Epithelial cell of proximal tubule (primary cell): ENCODE measurements at regions not wholly inside any gene's neighbourhood (a gene's known extent, or its start where the extent isn't known, plus 50 kb on each side); places are given as distances from the start of the nearest gene placed in this dataset.

Experiments used
- DNase-seq: peaks from one replicate; pipeline ENCODE4 v3.0.0-alpha.2; 2011; ENCODE audit warnings: low read depth
- H3K4me3 ChIP-seq: 2 replicates; pipeline ENCODE4 v1.5.1; 2011; ENCODE audit warnings: low read depth, mild to moderate bottlenecking, low read length
- TF ChIP-seq, protein P1 (sequence below): conservative IDR thresholded peaks from 2 replicates; pipeline ENCODE4 v1.5.1; 2012; ENCODE audit warnings: low read depth, mild to moderate bottlenecking, low read length

DNA sequence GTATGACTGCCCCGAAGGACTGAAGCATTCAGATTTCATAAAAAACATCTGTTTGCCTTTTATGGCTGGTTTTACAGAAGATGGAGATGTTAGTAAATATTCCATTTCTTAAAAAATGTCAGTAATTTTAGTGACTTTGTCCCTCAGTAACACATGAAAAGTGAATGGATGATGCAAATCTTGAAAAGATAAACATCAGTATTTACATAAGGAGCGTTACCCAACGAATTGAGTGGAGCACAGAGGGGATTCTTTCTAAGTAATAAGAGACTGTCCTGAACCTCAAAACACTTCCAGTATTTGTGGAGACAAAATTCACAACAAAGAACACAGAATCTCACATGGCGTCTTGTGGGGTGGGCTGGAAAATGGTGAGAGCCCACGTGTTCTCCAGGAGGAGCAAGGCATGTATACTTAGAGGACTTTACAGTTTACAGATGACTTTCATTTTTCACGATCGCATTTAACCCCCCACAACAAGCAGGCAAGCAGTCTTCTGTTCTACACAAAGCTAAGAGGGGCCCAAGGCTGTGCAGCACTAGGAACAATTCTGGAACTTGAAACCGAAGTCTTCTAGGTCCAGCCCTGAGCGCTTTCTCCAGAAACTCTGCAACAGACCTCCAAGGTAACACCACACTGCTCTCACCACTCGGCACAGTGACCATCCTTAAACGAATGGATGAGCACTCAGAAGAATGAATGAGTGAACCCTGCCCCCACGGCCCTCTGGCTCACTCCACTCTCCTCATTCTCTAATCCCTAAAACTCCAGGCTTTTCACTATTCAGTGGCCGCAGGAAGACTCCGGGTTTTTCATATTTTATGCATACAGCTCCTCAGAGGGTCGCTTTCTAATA is 709.8 kb downstream of the UQCRFS1 start:
- TF ChIP-seq, protein P1, sequence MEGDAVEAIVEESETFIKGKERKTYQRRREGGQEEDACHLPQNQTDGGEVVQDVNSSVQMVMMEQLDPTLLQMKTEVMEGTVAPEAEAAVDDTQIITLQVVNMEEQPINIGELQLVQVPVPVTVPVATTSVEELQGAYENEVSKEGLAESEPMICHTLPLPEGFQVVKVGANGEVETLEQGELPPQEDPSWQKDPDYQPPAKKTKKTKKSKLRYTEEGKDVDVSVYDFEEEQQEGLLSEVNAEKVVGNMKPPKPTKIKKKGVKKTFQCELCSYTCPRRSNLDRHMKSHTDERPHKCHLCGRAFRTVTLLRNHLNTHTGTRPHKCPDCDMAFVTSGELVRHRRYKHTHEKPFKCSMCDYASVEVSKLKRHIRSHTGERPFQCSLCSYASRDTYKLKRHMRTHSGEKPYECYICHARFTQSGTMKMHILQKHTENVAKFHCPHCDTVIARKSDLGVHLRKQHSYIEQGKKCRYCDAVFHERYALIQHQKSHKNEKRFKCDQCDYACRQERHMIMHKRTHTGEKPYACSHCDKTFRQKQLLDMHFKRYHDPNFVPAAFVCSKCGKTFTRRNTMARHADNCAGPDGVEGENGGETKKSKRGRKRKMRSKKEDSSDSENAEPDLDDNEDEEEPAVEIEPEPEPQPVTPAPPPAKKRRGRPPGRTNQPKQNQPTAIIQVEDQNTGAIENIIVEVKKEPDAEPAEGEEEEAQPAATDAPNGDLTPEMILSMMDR: no peak
- H3K4me3 ChIP-seq: no peak overlapping the region
- no peak for DNase-seq

DNA sequence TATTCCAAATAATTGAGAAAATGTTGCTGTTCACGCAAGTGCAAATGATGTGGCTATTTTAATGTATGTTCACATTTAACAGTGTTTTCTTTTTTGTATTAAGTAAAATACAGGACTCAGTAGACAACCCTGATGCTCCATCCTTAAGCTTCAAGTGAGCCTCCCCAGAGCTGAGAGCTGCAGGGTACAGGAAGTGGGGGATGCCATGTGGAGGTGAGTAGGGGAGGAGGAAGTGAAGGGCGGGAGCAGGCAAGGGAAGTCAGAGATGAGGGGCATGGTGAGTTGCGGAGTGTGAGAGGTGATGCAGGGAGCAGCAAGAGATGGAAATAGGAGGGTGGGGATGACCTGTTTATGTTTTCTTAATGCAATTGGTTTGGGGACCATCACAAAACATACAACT is 711.0 kb downstream of the UQCRFS1 start:
- TF ChIP-seq, protein P1: no peak
- DNase-seq: no peak
- H3K4me3 ChIP-seq: no peak overlapping the region

DNA sequence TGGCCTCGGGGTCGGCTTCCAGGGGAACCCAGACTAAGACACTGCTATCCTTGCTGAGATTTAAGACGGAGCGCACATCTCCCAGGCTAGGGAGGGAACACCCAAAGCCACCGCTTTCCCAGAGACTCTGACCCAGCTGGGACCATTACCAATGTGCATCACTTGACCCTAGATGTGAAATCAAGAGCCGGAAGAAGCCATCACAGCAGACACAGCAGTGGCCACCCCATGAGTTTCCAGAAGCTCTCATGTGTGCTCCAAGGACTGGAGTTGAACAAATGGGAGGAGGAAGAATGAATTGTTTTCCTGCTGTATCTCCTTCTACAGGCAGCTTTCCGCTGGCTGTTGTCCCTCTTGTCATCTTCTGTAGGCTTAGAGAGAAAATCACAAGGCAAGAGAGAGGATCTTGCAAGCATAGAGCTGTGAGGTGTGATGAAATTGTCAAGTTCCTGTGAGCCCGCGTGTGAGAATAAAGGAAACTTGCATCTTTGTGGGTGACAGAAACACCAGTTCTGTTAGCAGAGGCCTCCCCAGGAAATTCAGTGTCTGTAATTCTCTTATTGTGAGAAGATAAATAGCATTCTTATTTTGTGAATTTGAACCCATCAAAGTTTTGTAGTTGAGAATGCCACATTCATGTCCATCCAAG is 711.8 kb downstream of the UQCRFS1 start:
- TF ChIP-seq, protein P1: no peak

DNA sequence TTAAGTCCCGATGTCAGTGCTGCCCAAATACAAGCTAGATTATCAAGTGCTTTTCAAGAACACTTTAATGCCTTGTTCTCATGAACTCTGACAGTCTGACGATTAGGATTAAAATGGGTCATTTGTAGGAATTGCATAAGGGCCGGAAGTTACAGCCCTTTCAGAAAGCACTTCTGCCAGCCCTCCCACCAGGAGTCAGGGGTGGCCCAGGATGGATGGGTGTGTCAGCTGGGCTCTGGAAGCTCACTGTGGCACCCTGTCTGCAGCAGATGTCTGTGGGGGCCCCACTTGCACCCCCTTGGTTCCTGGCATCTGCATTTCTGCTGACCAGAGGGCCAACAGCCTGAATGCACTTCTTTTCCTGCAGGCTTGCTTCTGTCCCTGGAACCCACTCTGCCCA is 712.7 kb downstream of the UQCRFS1 start:
- DNase-seq: no peak
- TF ChIP-seq, protein P1: no peak
- no peak overlapping the region for H3K4me3 ChIP-seq

More for the DNA sequence above, 711.8 kb downstream of the UQCRFS1 start:
- DNase-seq: no peak
- no peak overlapping the region for H3K4me3 ChIP-seq

DNA sequence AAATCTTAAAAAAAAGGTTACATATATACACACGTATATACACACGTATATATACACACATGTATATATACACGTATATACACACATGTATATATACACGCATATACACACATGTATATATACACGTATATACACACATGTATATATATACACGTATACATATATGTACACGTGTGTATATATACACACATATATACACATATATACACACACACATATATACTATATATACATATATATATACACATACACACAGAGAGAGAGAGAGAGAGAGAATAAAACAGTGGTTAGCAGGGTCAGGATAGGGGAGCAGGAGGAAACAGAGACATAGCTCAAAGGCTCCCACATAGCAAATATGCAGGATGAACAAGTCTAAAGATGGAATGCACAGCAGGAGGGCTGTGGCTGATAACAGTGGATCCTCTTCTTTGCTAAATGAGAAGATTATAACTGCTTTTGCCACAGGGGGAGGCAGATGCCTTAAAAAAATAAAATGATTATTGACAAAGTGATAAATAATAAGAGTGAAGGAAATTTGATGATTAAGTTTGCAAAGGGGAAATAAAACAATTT is 714.5 kb downstream of the UQCRFS1 start:
- no peak for DNase-seq
- TF ChIP-seq, protein P1: no peak
- H3K4me3 ChIP-seq: no peak overlapping the region

DNA sequence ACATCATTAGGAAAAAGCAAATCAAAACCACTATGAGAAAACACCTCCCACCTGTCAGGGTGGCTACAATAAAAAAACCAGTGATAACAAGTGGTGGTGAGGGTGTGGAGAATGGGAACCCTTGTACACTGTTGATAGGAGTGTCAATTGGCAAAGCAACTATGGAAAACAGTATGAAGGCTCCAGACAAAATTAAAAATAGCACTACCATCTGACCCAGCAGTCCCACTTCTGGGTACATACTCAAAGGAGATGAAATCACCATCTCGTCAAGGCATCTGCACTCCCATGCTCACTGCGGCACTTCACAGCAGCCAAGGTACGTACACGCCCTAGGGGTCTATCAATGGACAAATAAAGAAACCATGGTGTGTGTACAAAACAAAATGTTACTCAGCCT is 715.1 kb downstream of the UQCRFS1 start:
- TF ChIP-seq, protein P1: no peak
- no peak for DNase-seq
- H3K4me3 ChIP-seq: no peak overlapping the region
